GM12872 (cell line): ENCODE measurements at regions not wholly inside any gene's neighbourhood (a gene's known extent, or its start where the extent isn't known, plus 50 kb on each side); places are given as distances from the start of the nearest gene placed in this dataset.

Experiments used
- CTCF ChIP-seq: IDR thresholded peaks from 3 replicates; pipeline ENCODE4 v1.5.1; 2011; ENCODE audit warnings: low read depth, mild to moderate bottlenecking, low read length, moderate library complexity; ENCODE audit not compliant: insufficient read depth

DNA sequence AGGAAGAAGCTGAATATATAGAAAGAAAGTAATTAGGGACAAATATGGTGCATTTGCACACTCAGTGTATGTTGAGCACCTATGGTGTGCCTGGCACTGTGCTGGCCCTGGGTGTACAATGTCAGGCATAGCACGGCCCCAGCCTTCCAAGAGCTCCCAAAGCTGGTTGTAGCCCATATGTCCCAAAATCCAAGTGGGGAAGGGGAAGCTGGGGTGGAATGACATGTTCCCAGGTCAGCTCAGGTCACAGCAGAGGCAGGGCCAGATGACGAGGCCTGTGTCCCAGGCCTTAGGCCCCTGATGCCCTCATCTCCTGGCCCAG, 170.0 kb downstream of the VEGFA start:
- TF ChIP-seq CTCF, result no peak

GRCh38 chr6:43939281-43940070, 169.5 kb downstream of the VEGFA start:
- no peak for TF ChIP-seq CTCF

GRCh38 chr6:43938178-43939105, 168.4 kb downstream of the VEGFA start:
- TF ChIP-seq CTCF, result no peak

GRCh38 chr6:43937236-43938177, 167.5 kb downstream of the VEGFA start:
- no peak for TF ChIP-seq CTCF

- no peak for TF ChIP-seq CTCF
Observed at GRCh38 chr6:43936476-43936875, 166.5 kb downstream of the VEGFA start.

DNA sequence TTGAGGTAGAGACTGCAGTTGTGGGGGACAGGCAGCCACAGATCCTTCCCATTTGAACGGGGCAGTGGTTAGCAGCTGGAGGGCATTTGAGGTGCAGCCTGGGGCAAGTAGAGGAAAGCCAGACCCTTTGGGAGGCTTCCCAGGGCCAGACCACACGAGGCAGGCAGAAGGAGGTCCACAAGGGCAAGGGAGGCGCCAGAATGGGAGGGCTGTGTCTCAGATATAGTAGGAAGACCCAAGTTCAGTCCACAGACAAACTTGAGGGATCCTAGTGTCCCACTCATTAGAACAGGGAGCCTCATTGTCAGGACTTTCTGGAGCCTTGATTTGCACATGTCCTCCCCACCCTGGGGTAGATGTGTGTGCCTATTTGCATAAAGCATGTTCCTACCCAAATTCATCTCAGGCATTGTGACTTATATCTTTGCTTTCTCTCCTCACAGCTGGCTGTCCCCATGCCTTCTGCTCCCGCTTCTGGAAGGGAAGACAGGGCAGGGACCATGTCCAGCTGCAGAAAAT, 166.0 kb downstream of the VEGFA start:
- no peak for TF ChIP-seq CTCF
